SK-N-SH treated with all-trans-retinoic acid at 6 μM for 48 hours (cell line): ENCODE measurements at regions not wholly inside any gene's neighbourhood (a gene's known extent, or its start where the extent isn't known, plus 50 kb on each side); places are given as distances from the start of the nearest gene placed in this dataset.

ENCODE experiments used
- ARNTL ChIP-seq: fragments of 450-650 bp; formaldehyde crosslinking; IDR thresholded peaks from 2 replicates; pipeline ENCODE4 v1.5.0; 2020; ENCODE audit warnings: low read depth, mild to moderate bottlenecking, moderate library complexity, borderline replicate concordance
- CREB5 ChIP-seq: fragments of 250-450 bp; sonication (Bioruptor Pico); IDR thresholded peaks from 2 replicates; pipeline ENCODE4 v1.5.1; 2020; ENCODE audit warnings: low read depth, mild to moderate bottlenecking, moderate library complexity
- CSDC2 ChIP-seq: fragments of 250-450 bp; sonication (Bioruptor Pico); IDR thresholded peaks from 2 replicates; pipeline ENCODE4 v1.5.0; 2020; ENCODE audit warnings: mild to moderate bottlenecking, moderate library complexity
- OSR1 ChIP-seq: fragments of 250-450 bp; sonication (Bioruptor Pico); IDR thresholded peaks from 2 replicates; pipeline ENCODE4 v1.8.0; 2022; ENCODE audit warnings: moderate library complexity, mild to moderate bottlenecking, inconsistent platforms
- PATZ1 ChIP-seq: fragments of 250-450 bp; sonication (Bioruptor Pico); IDR thresholded peaks from 2 replicates; pipeline ENCODE4 v1.8.0; 2020; ENCODE audit warnings: mild to moderate bottlenecking, moderate library complexity, borderline replicate concordance
- POU6F1 ChIP-seq: fragments of 250-450 bp; sonication (Bioruptor Pico); IDR thresholded peaks from 2 replicates; pipeline ENCODE4 v1.8.0; 2021; ENCODE audit warnings: low read depth, mild to moderate bottlenecking, moderate library complexity, borderline replicate concordance
- ZC3H10 ChIP-seq: fragments of 250-450 bp; sonication (Bioruptor Pico); IDR thresholded peaks from 2 replicates; pipeline ENCODE4 v1.5.1; 2021; ENCODE audit warnings: mild to moderate bottlenecking, moderate library complexity
- ZFP3 ChIP-seq: fragments of 250-450 bp; sonication (Bioruptor Pico); IDR thresholded peaks from 2 replicates; pipeline ENCODE4 v1.5.0; 2020; ENCODE audit warnings: mild to moderate bottlenecking, moderate library complexity
- ZFP30 ChIP-seq: fragments of 450-650 bp; formaldehyde crosslinking; IDR thresholded peaks from 2 replicates; pipeline ENCODE4 v1.5.0; 2022; ENCODE audit warnings: mild to moderate bottlenecking, moderate library complexity
- ZNF8 ChIP-seq: fragments of 450-650 bp; formaldehyde crosslinking; IDR thresholded peaks from 2 replicates; pipeline ENCODE4 v1.5.0; 2020; ENCODE audit warnings: mild to moderate bottlenecking, moderate library complexity

- TF ChIP-seq POU6F1 (CRISPR knock-in tag) (no peak), CSDC2 (CRISPR knock-in tag) (no peak), CREB5 (no peak), ZFP3 (CRISPR knock-in tag) (no peak), ZC3H10 (CRISPR knock-in tag) (no peak), ZNF8 (CRISPR knock-in tag) (no peak), PATZ1 (CRISPR knock-in tag) (no peak), ARNTL (CRISPR knock-in tag) (no peak), ZFP30 (no peak), OSR1 (CRISPR knock-in tag) (no peak)
These were observed 56.9 kb upstream of the ATP5PO start for GRCh38 chr21:33972539-33972938.
